Neural cell (in vitro differentiated cells): ENCODE measurements at regions not wholly inside any gene's neighbourhood (a gene's known extent, or its start where the extent isn't known, plus 50 kb on each side); places are given as distances from the start of the nearest gene placed in this dataset.

Experiments
- H2AFZ ChIP-seq: fragments of 200-600, 300-800 bp; sonication (generic), shearing (Covaris generic); 2 replicates; pipeline ENCODE4 v1.6.0; 2014; ENCODE audit warnings: low read depth, mild to moderate bottlenecking, antibody characterized with exemption, low read length, moderate library complexity
- H3F3A ChIP-seq: fragments of 200-600 bp; shearing (Covaris generic); 2 replicates; pipeline ENCODE4 v1.6.1; 2016; ENCODE audit warnings: mild to moderate bottlenecking, moderate library complexity, mixed read lengths, antibody characterized with exemption, low read length; ENCODE audit not compliant: insufficient read depth, poor library complexity, severe bottlenecking
- H3K27ac ChIP-seq: fragments of 200-600, 300-800 bp; sonication (generic), shearing (Covaris generic); 2 replicates; pipeline ENCODE4 v1.5.1; 2014; ENCODE audit warnings: mild to moderate bottlenecking, low read length, moderate library complexity
- H3K27me3 ChIP-seq: fragments of 300-800, 200-600 bp; sonication (generic), shearing (Covaris generic); 2 replicates; pipeline ENCODE4 v1.6.0; 2014; ENCODE audit warnings: mild to moderate bottlenecking, low read depth, low read length, moderate library complexity; ENCODE audit not compliant: insufficient read depth
- H3K36me3 ChIP-seq: fragments of 300-800, 200-600 bp; sonication (generic), shearing (Covaris generic); 2 replicates; pipeline ENCODE4 v1.5.1; 2014; ENCODE audit warnings: mild to moderate bottlenecking, antibody characterized with exemption, low read length, moderate library complexity; ENCODE audit not compliant: insufficient read depth
- H3K4me2 ChIP-seq: fragments of 300-800, 200-600 bp; sonication (generic), shearing (Covaris generic); 2 replicates; pipeline ENCODE4 v1.6.0; 2014; ENCODE audit warnings: mild to moderate bottlenecking, low read length
- H3K4me3 ChIP-seq: fragments of 300-800, 200-600 bp; sonication (generic), shearing (Covaris generic); 2 replicates; pipeline ENCODE4 v1.5.1; 2014; ENCODE audit warnings: mild to moderate bottlenecking, low read length, moderate library complexity
- H3K79me2 ChIP-seq: fragments of 200-600 bp; shearing (Covaris generic); replicated peaks from 2 replicates; pipeline ENCODE4 v1.6.0; 2014; ENCODE audit warnings: mild to moderate bottlenecking, low read length, moderate library complexity; ENCODE audit not compliant: insufficient read depth
- H3K9ac ChIP-seq: fragments of 300-800, 200-600 bp; sonication (generic), shearing (Covaris generic); 2 replicates; pipeline ENCODE4 v1.6.1; 2016; ENCODE audit warnings: mild to moderate bottlenecking, low read length, mixed read lengths
- H3K9me2 ChIP-seq: fragments of 200-600 bp; shearing (Covaris generic); 2 replicates; pipeline ENCODE4 v1.6.1; 2016; ENCODE audit warnings: mild to moderate bottlenecking, low read length, mixed read lengths; ENCODE audit not compliant: insufficient read depth
- H3K9me3 ChIP-seq: fragments of 200-600, 300-800 bp; sonication (generic), shearing (Covaris generic); 2 replicates; pipeline ENCODE4 v1.6.1; 2016; ENCODE audit warnings: mild to moderate bottlenecking, mixed run types, low read length, moderate library complexity, mixed read lengths
- H4K20me1 ChIP-seq: fragments of 200-600 bp; shearing (Covaris generic); 2 replicates; pipeline ENCODE4 v1.6.1; 2016; ENCODE audit warnings: mild to moderate bottlenecking, mixed run types; ENCODE audit not compliant: insufficient read depth
- EP300 ChIP-seq: fragments of 450-650 bp; conservative IDR thresholded peaks from 2 replicates; pipeline ENCODE4 v1.6.1; 2014; ENCODE audit warnings: antibody characterized with exemption, mild to moderate bottlenecking, moderate library complexity; ENCODE audit not compliant: poor library complexity, severe bottlenecking
- EZH2 ChIP-seq: fragments of 200-600, 300-800 bp; shearing (Covaris generic), sonication (generic); IDR thresholded peaks from 2 replicates; pipeline ENCODE4 v1.6.1; 2014; ENCODE audit warnings: antibody characterized with exemption, low read length, borderline replicate concordance, mild to moderate bottlenecking; ENCODE audit not compliant: insufficient read depth, poor library complexity, severe bottlenecking
- MXI1 ChIP-seq: fragments of 450-650 bp; conservative IDR thresholded peaks from 2 replicates; pipeline ENCODE4 v1.6.1; 2014; ENCODE audit warnings: antibody characterized with exemption, mild to moderate bottlenecking; ENCODE audit not compliant: poor library complexity, severe bottlenecking
- POLR2AphosphoS5 ChIP-seq: IDR thresholded peaks from 2 replicates; pipeline ENCODE4 v1.6.1; 2012
- RAD21 ChIP-seq: fragments of 450-650 bp; conservative IDR thresholded peaks from 2 replicates; pipeline ENCODE4 v1.6.1; 2014; ENCODE audit warnings: antibody characterized with exemption, mild to moderate bottlenecking, moderate library complexity
- REST ChIP-seq: IDR thresholded peaks from 2 replicates; pipeline ENCODE4 v1.6.1; 2012; ENCODE audit warnings: borderline replicate concordance
- SMC3 ChIP-seq: fragments of 450-650 bp; conservative IDR thresholded peaks from 2 replicates; pipeline ENCODE4 v1.6.1; 2014; ENCODE audit warnings: antibody characterized with exemption, mild to moderate bottlenecking, moderate library complexity; ENCODE audit not compliant: poor library complexity
- TAF1 ChIP-seq: IDR thresholded peaks from 2 replicates; pipeline ENCODE4 v1.6.1; 2012; ENCODE audit warnings: low read depth
- TF ChIP-seq, protein P1 (sequence below): fragments of 450-650 bp; IDR thresholded peaks from 2 replicates; pipeline ENCODE4 v1.5.1; 2014; ENCODE audit warnings: antibody characterized with exemption, mild to moderate bottlenecking, moderate library complexity; ENCODE audit not compliant: poor library complexity, severe bottlenecking

DNA sequence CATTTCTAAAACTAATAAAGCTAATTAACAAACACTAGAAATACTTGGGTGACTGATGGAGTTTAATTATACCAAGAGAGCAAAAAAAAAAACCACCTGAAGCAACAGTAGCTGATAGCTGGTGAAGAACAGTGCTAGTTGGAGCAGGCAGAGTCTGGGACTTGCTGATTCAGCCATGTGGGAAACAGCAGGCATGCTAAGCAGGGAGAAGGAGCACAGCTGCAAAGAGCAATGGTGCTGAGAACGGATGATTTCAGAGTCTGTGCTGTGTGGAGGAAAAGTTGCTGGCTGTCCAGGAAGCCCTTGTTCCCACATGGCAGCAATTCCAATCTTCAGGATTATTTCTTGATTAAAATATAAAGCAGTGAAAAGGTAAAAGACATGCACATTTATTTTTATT, 68.8 kb downstream of the NPY1R start:
- Histone ChIP-seq H2AFZ (no peak overlapping the region), H3K4me3 (no peak overlapping the region), H3K79me2 (no peaks in the 10 kb centered on the region), H4K20me1 (no peaks in the 10 kb centered on the region), H3K9me2 (no peaks in the 10 kb centered on the region), H3F3A (no peaks in the 10 kb centered on the region), H3K9me3 (no peaks in the 10 kb centered on the region), H3K27ac (no peak overlapping the region), H3K4me2 (no peak overlapping the region), H3K9ac (no peak overlapping the region), H3K27me3 (no peaks in the 10 kb centered on the region), H3K36me3 (no peaks in the 10 kb centered on the region)
- TF ChIP-seq EZH2 (no peak), EP300 (no peak), TAF1 (no peak), MXI1 (no peak), RAD21 (no peak), POLR2AphosphoS5 (no peak), REST (no peak)

GRCh38 chr4:163256680-163257343, 75.6 kb downstream of the NPY1R start:
- no peak overlapping the region for H3K27ac ChIP-seq
- H3K36me3 ChIP-seq: no peaks in the 10 kb centered on the region
- no peaks in the 10 kb centered on the region for H3F3A ChIP-seq
- no peak overlapping the region for H2AFZ ChIP-seq
- H3K4me3 ChIP-seq: no peak overlapping the region
- H3K9ac ChIP-seq: no peak overlapping the region
- no peaks in the 10 kb centered on the region for H4K20me1 ChIP-seq
- TF ChIP-seq, protein P1, sequence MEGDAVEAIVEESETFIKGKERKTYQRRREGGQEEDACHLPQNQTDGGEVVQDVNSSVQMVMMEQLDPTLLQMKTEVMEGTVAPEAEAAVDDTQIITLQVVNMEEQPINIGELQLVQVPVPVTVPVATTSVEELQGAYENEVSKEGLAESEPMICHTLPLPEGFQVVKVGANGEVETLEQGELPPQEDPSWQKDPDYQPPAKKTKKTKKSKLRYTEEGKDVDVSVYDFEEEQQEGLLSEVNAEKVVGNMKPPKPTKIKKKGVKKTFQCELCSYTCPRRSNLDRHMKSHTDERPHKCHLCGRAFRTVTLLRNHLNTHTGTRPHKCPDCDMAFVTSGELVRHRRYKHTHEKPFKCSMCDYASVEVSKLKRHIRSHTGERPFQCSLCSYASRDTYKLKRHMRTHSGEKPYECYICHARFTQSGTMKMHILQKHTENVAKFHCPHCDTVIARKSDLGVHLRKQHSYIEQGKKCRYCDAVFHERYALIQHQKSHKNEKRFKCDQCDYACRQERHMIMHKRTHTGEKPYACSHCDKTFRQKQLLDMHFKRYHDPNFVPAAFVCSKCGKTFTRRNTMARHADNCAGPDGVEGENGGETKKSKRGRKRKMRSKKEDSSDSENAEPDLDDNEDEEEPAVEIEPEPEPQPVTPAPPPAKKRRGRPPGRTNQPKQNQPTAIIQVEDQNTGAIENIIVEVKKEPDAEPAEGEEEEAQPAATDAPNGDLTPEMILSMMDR: no peak
- no peak for TF ChIP-seq POLR2AphosphoS5
- no peak for TF ChIP-seq REST
- no peak for TF ChIP-seq RAD21
- TF ChIP-seq SMC3: no peak
- no peaks in the 10 kb centered on the region for H3K9me3 ChIP-seq
- no peaks in the 10 kb centered on the region for H3K79me2 ChIP-seq
- H3K9me2 ChIP-seq: no peaks in the 10 kb centered on the region
- H3K27me3 ChIP-seq: no peaks in the 10 kb centered on the region
- H3K4me2 ChIP-seq: no peak overlapping the region
